ENCODE measurements at regions not wholly inside any gene's neighbourhood (a gene's known extent, or its start where the extent isn't known, plus 50 kb on each side); places are given as distances from the start of the nearest gene placed in this dataset.

GRCh38 chr3:190738636-190739155 is 123.8 kb downstream of the GMNC start:
- TF ChIP-seq CTCF (conservative IDR thresholded peaks at IDR 0.05 in 1 of 2, IDR thresholded peaks at IDR 0.05 in 1 of 2; ENCODE audit: low read depth in 1 of 2, low read length in 2 of 2) (no peak), EZH2 (IDR thresholded peaks at IDR 0.05; ENCODE audit: low read length, missing control alignments) (no peak)

All from fibroblast of lung (primary cell).